ENCODE measurements at regions not wholly inside any gene's neighbourhood (a gene's known extent, or its start where the extent isn't known, plus 50 kb on each side); places are given as distances from the start of the nearest gene placed in this dataset.
"Not testable (repeated sequence)": the region's sequence is repeated elsewhere in the genome, so short reads cannot be mapped to it uniquely, and the experiment has no call there.

GRCh38 chr5:34415559-34416198 lies 240.4 kb upstream of the RAI14 start:
- Histone ChIP-seq H3K27me3 (ENCODE audit: control insufficient read depth in 1 of 2, insufficient read depth in 2 of 2, low read length in 2 of 2) (no peaks in the 10 kb centered on the region), H3K27ac (ENCODE audit: low read depth in 2 of 2, low read length in 1 of 2) (no peak overlapping the region), H3K9me3 (ENCODE audit: control insufficient read depth in 2 of 2, insufficient read depth in 1 of 2, low read depth in 1 of 2, low read length in 1 of 2) (no peaks in the 10 kb centered on the region), H3K36me3 (ENCODE audit: control insufficient read depth in 2 of 2, insufficient read depth in 2 of 2, low read length in 1 of 2) (no peaks in the 10 kb centered on the region), H3K4me1 (ENCODE audit: control insufficient read depth in 2 of 2, insufficient read depth in 2 of 2, low read length in 1 of 2) (peaks cover 0 to 3% of the 10 kb centered on the region in 2 donors), H3K4me3 (ENCODE audit: low read depth in 1 of 2, low read length in 2 of 2) (no peak overlapping the region)
- 63 to 66% methylated on average over 2 of the region's 2 CpGs for WGBS, 2 donors

GRCh38 chr5:34416501-34417008 lies 239.6 kb upstream of the RAI14 start:
- Histone ChIP-seq H3K4me1 (ENCODE audit: control insufficient read depth in 2 of 2, insufficient read depth in 2 of 2, low read length in 1 of 2) (no peaks in the 10 kb centered on the region), H3K36me3 (ENCODE audit: control insufficient read depth in 2 of 2, insufficient read depth in 2 of 2, low read length in 1 of 2) (no peaks in the 10 kb centered on the region)

GRCh38 chr5:34420191-34420590 lies 235.9 kb upstream of the RAI14 start:
- H3K27me3 ChIP-seq (ENCODE audit: control insufficient read depth in 1 of 2, insufficient read depth in 2 of 2, low read length in 2 of 2); H3K36me3 ChIP-seq (ENCODE audit: control insufficient read depth in 2 of 2, insufficient read depth in 2 of 2, low read length in 1 of 2); H3K4me1 ChIP-seq (ENCODE audit: control insufficient read depth in 2 of 2, insufficient read depth in 2 of 2, low read length in 1 of 2); H3K4me3 ChIP-seq (ENCODE audit: low read depth in 1 of 2, low read length in 2 of 2); H3K9me3 ChIP-seq (ENCODE audit: control insufficient read depth in 2 of 2, insufficient read depth in 1 of 2, low read depth in 1 of 2, low read length in 1 of 2): not testable (repeated sequence)
- 56 to 63% methylated on average over 2 of the region's 2 CpGs for WGBS, 2 donors
- peak overlapping the region in 1 of 2 donors; percentile 13 for H3K27ac ChIP-seq (ENCODE audit: low read depth in 2 of 2, low read length in 1 of 2)

More at GRCh38 chr5:34416501-34417008, 239.6 kb upstream of the RAI14 start:
- no peaks in the 10 kb centered on the region for H3K27me3 ChIP-seq (ENCODE audit: control insufficient read depth in 1 of 2, insufficient read depth in 2 of 2, low read length in 2 of 2)
- H3K9me3 ChIP-seq (ENCODE audit: control insufficient read depth in 2 of 2, insufficient read depth in 1 of 2, low read depth in 1 of 2, low read length in 1 of 2) = no peaks in the 10 kb centered on the region
- no peak overlapping the region for H3K4me3 ChIP-seq (ENCODE audit: low read depth in 1 of 2, low read length in 2 of 2)
- no peak overlapping the region for H3K27ac ChIP-seq (ENCODE audit: low read depth in 2 of 2, low read length in 1 of 2)

- 67 to 75% methylated on average over 4 of the region's 4 CpGs for WGBS, 2 donors
- H3K27ac ChIP-seq (ENCODE audit: low read depth in 2 of 2, low read length in 1 of 2) = no peak overlapping the region
- no peaks in the 10 kb centered on the region for H3K27me3 ChIP-seq (ENCODE audit: control insufficient read depth in 1 of 2, insufficient read depth in 2 of 2, low read length in 2 of 2)
- H3K4me3 ChIP-seq (ENCODE audit: low read depth in 1 of 2, low read length in 2 of 2) = no peak overlapping the region
- no peaks in the 10 kb centered on the region for H3K9me3 ChIP-seq (ENCODE audit: control insufficient read depth in 2 of 2, insufficient read depth in 1 of 2, low read depth in 1 of 2, low read length in 1 of 2)
- H3K36me3 ChIP-seq (ENCODE audit: control insufficient read depth in 2 of 2, insufficient read depth in 2 of 2, low read length in 1 of 2) = no peaks in the 10 kb centered on the region
- no peaks in the 10 kb centered on the region for H3K4me1 ChIP-seq (ENCODE audit: control insufficient read depth in 2 of 2, insufficient read depth in 2 of 2, low read length in 1 of 2)
These were observed 219.2 kb upstream of the RAI14 start for GRCh38 chr5:34436761-34437501.

GRCh38 chr5:34439601-34440000 lies 216.5 kb upstream of the RAI14 start:
- Histone ChIP-seq H3K9me3 (ENCODE audit: control insufficient read depth in 2 of 2, insufficient read depth in 1 of 2, low read depth in 1 of 2, low read length in 1 of 2) (no peaks in the 10 kb centered on the region), H3K27me3 (ENCODE audit: control insufficient read depth in 1 of 2, insufficient read depth in 2 of 2, low read length in 2 of 2) (no peaks in the 10 kb centered on the region), H3K4me1 (ENCODE audit: control insufficient read depth in 2 of 2, insufficient read depth in 2 of 2, low read length in 1 of 2) (no peaks in the 10 kb centered on the region), H3K36me3 (ENCODE audit: control insufficient read depth in 2 of 2, insufficient read depth in 2 of 2, low read length in 1 of 2) (no peaks in the 10 kb centered on the region), H3K4me3 (ENCODE audit: low read depth in 1 of 2, low read length in 2 of 2) (no peak overlapping the region), H3K27ac (ENCODE audit: low read depth in 2 of 2, low read length in 1 of 2) (no peak overlapping the region)
- WGBS, 2 donors = 68 to 71% methylated on average over 7 of the region's 7 CpGs

GRCh38 chr5:34441767-34442166 lies 214.4 kb upstream of the RAI14 start:
- not testable (repeated sequence) for H3K4me1 ChIP-seq (ENCODE audit: control insufficient read depth in 2 of 2, insufficient read depth in 2 of 2, low read length in 1 of 2); H3K27me3 ChIP-seq (ENCODE audit: control insufficient read depth in 1 of 2, insufficient read depth in 2 of 2, low read length in 2 of 2); H3K4me3 ChIP-seq (ENCODE audit: low read depth in 1 of 2, low read length in 2 of 2); H3K36me3 ChIP-seq (ENCODE audit: control insufficient read depth in 2 of 2, insufficient read depth in 2 of 2, low read length in 1 of 2); H3K9me3 ChIP-seq (ENCODE audit: control insufficient read depth in 2 of 2, insufficient read depth in 1 of 2, low read depth in 1 of 2, low read length in 1 of 2); H3K27ac ChIP-seq (ENCODE audit: low read depth in 2 of 2, low read length in 1 of 2)
- WGBS, 2 donors = 89 to 96% methylated on average over 1 of the region's 1 CpG

- 25 to 33% methylated on average over 3 of the region's 3 CpGs for WGBS, 2 donors
- Histone ChIP-seq H3K27me3 (ENCODE audit: control insufficient read depth in 1 of 2, insufficient read depth in 2 of 2, low read length in 2 of 2) (no peaks in the 10 kb centered on the region), H3K27ac (ENCODE audit: low read depth in 2 of 2, low read length in 1 of 2) (no peak overlapping the region), H3K4me1 (ENCODE audit: control insufficient read depth in 2 of 2, insufficient read depth in 2 of 2, low read length in 1 of 2) (no peaks in the 10 kb centered on the region), H3K9me3 (ENCODE audit: control insufficient read depth in 2 of 2, insufficient read depth in 1 of 2, low read depth in 1 of 2, low read length in 1 of 2) (no peaks in the 10 kb centered on the region), H3K4me3 (ENCODE audit: low read depth in 1 of 2, low read length in 2 of 2) (no peak overlapping the region), H3K36me3 (ENCODE audit: control insufficient read depth in 2 of 2, insufficient read depth in 2 of 2, low read length in 1 of 2) (no peaks in the 10 kb centered on the region)
These were observed 208.7 kb upstream of the RAI14 start for GRCh38 chr5:34447424-34447823.

- WGBS, 2 donors = 73 to 88% methylated on average over 3 of the region's 3 CpGs
- Histone ChIP-seq H3K27ac (ENCODE audit: low read depth in 2 of 2, low read length in 1 of 2) (no peak overlapping the region), H3K9me3 (ENCODE audit: control insufficient read depth in 2 of 2, insufficient read depth in 1 of 2, low read depth in 1 of 2, low read length in 1 of 2) (no peaks in the 10 kb centered on the region), H3K27me3 (ENCODE audit: control insufficient read depth in 1 of 2, insufficient read depth in 2 of 2, low read length in 2 of 2) (no peaks in the 10 kb centered on the region), H3K4me1 (ENCODE audit: control insufficient read depth in 2 of 2, insufficient read depth in 2 of 2, low read length in 1 of 2) (no peaks in the 10 kb centered on the region), H3K36me3 (ENCODE audit: control insufficient read depth in 2 of 2, insufficient read depth in 2 of 2, low read length in 1 of 2) (no peaks in the 10 kb centered on the region), H3K4me3 (ENCODE audit: low read depth in 1 of 2, low read length in 2 of 2) (no peak overlapping the region)
These were observed 206.5 kb upstream of the RAI14 start for GRCh38 chr5:34449639-34450038.

- H3K9me3 ChIP-seq (ENCODE audit: control insufficient read depth in 2 of 2, insufficient read depth in 1 of 2, low read depth in 1 of 2, low read length in 1 of 2) = no peaks in the 10 kb centered on the region
- no peaks in the 10 kb centered on the region for H3K27me3 ChIP-seq (ENCODE audit: control insufficient read depth in 1 of 2, insufficient read depth in 2 of 2, low read length in 2 of 2)
- H3K27ac ChIP-seq (ENCODE audit: low read depth in 2 of 2, low read length in 1 of 2) = no peak overlapping the region
- WGBS, 2 donors = 87 to 91% methylated on average over 2 of the region's 2 CpGs
- H3K36me3 ChIP-seq (ENCODE audit: control insufficient read depth in 2 of 2, insufficient read depth in 2 of 2, low read length in 1 of 2) = no peaks in the 10 kb centered on the region
- H3K4me3 ChIP-seq (ENCODE audit: low read depth in 1 of 2, low read length in 2 of 2) = no peak overlapping the region
- H3K4me1 ChIP-seq (ENCODE audit: control insufficient read depth in 2 of 2, insufficient read depth in 2 of 2, low read length in 1 of 2) = no peaks in the 10 kb centered on the region
These were observed 205.8 kb upstream of the RAI14 start for GRCh38 chr5:34450338-34450737.

Measured in esophagus (tissue), 2 donors.